IMR-90 (cell line): ENCODE measurements at regions not wholly inside any gene's neighbourhood (a gene's known extent, or its start where the extent isn't known, plus 50 kb on each side); places are given as distances from the start of the nearest gene placed in this dataset.

Experiments used
- CHD1 ChIP-seq: IDR thresholded peaks from 2 replicates; pipeline ENCODE4 v1.6.1; 2012; ENCODE audit warnings: low read depth, low read length, improper control_type of control experiment
- CTCF ChIP-seq: conservative IDR thresholded peaks from 2 replicates; pipeline ENCODE4 v1.5.1; 2012; ENCODE audit warnings: mild to moderate bottlenecking, low read depth, low read length, improper control_type of control experiment
- NFE2L2 ChIP-seq: fragments of 150-350 bp; IDR thresholded peaks from 2 replicates; pipeline ENCODE4 v1.6.1; 2016; ENCODE audit warnings: low read depth, mild to moderate bottlenecking, low read length
- POLR2A ChIP-seq: IDR thresholded peaks from 2 replicates; pipeline ENCODE4 v1.6.1; 2012; ENCODE audit warnings: mild to moderate bottlenecking, low read depth, low read length
- RAD21 ChIP-seq: IDR thresholded peaks from 2 replicates; pipeline ENCODE4 v1.6.1; 2012; ENCODE audit warnings: low read length, improper control_type of control experiment
- RCOR1 ChIP-seq: IDR thresholded peaks from 2 replicates; pipeline ENCODE4 v1.6.1; 2012; ENCODE audit warnings: mild to moderate bottlenecking, low read length, improper control_type of control experiment; ENCODE audit not compliant: insufficient replicate concordance
- RFX5 ChIP-seq: IDR thresholded peaks from 2 replicates; pipeline ENCODE4 v1.8.0; 2012; ENCODE audit warnings: low read depth, mild to moderate bottlenecking, low read length, moderate library complexity
- SMC3 ChIP-seq: fragments of 150-350 bp; IDR thresholded peaks from 2 replicates; pipeline ENCODE4 v1.6.1; 2016; ENCODE audit warnings: low read depth, mild to moderate bottlenecking, antibody characterized with exemption, low read length, moderate library complexity
- USF2 ChIP-seq: fragments of 150-350 bp; IDR thresholded peaks from 2 replicates; pipeline ENCODE4 v1.6.1; 2017; ENCODE audit warnings: mild to moderate bottlenecking, antibody characterized with exemption, low read length, low read depth

GRCh38 chr2:190139371-190139770, 76.8 kb upstream of the MSTN start:
- TF ChIP-seq CTCF (no peak), POLR2A (no peak), NFE2L2 (no peak), USF2 (no peak), RAD21 (no peak), RCOR1 (no peak), RFX5 (no peak), SMC3 (no peak), CHD1 (no peak)
